GM10248 (cell line): ENCODE measurements at regions not wholly inside any gene's neighbourhood (a gene's known extent, or its start where the extent isn't known, plus 50 kb on each side); places are given as distances from the start of the nearest gene placed in this dataset.

ENCODE experiments used
- CTCF ChIA-PET: fragments of 300-600 bp; sonication (Branson Sonifier 250); formaldehyde crosslinking; extraction: SDS; loops from one replicate; lab custom pipeline; 2021; ENCODE audit warnings: antibody characterized with exemption; lab: Yijun Ruan, JAX
- POLR2A ChIA-PET: fragments of 350-650 bp; sonication (Branson Sonifier 250); formaldehyde crosslinking; extraction: SDS; loops from one replicate; lab custom pipeline; 2020; ENCODE audit warnings: antibody characterized with exemption; lab: Yijun Ruan, JAX
- DNase-seq: peaks from one replicate; pipeline ENCODE4 v3.0.0; 2012; ENCODE audit errors: extremely low spot score
- TF ChIP-seq, protein P1 (sequence below): IDR thresholded peaks from 2 replicates; pipeline ENCODE4 v1.5.1; 2012; ENCODE audit warnings: mild to moderate bottlenecking, low read depth; ENCODE audit errors: extremely low read depth, missing control alignments, control extremely low read depth

GRCh38 chr2:78407960-78408794 lies 617.3 kb upstream of the REG3G start:
- ChIA-PET CTCF (interaction anchor here (0.9 kb wide), 1 partner anchor 12 kb away, joined by 3 read pairs; no protein-coding TSS in a partner anchor), POLR2A (no interaction called here)
- DNase-seq: no peak
- TF ChIP-seq, protein P1, sequence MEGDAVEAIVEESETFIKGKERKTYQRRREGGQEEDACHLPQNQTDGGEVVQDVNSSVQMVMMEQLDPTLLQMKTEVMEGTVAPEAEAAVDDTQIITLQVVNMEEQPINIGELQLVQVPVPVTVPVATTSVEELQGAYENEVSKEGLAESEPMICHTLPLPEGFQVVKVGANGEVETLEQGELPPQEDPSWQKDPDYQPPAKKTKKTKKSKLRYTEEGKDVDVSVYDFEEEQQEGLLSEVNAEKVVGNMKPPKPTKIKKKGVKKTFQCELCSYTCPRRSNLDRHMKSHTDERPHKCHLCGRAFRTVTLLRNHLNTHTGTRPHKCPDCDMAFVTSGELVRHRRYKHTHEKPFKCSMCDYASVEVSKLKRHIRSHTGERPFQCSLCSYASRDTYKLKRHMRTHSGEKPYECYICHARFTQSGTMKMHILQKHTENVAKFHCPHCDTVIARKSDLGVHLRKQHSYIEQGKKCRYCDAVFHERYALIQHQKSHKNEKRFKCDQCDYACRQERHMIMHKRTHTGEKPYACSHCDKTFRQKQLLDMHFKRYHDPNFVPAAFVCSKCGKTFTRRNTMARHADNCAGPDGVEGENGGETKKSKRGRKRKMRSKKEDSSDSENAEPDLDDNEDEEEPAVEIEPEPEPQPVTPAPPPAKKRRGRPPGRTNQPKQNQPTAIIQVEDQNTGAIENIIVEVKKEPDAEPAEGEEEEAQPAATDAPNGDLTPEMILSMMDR: no peak

GRCh38 chr2:78408795-78409118 lies 616.7 kb upstream of the REG3G start:
- CTCF ChIA-PET: interaction anchor here (0.9 kb wide), 1 partner anchor 11 kb away, joined by 3 read pairs; no protein-coding TSS in a partner anchor
- TF ChIP-seq, protein P1: no peak
- POLR2A ChIA-PET: no interaction called here
- no peak for DNase-seq

- ChIA-PET CTCF (no interaction called here), POLR2A (no interaction called here)
- TF ChIP-seq, protein P1: no peak
- no peak for DNase-seq
Measured at GRCh38 chr2:78411303-78411702, 614.2 kb upstream of the REG3G start.

DNA sequence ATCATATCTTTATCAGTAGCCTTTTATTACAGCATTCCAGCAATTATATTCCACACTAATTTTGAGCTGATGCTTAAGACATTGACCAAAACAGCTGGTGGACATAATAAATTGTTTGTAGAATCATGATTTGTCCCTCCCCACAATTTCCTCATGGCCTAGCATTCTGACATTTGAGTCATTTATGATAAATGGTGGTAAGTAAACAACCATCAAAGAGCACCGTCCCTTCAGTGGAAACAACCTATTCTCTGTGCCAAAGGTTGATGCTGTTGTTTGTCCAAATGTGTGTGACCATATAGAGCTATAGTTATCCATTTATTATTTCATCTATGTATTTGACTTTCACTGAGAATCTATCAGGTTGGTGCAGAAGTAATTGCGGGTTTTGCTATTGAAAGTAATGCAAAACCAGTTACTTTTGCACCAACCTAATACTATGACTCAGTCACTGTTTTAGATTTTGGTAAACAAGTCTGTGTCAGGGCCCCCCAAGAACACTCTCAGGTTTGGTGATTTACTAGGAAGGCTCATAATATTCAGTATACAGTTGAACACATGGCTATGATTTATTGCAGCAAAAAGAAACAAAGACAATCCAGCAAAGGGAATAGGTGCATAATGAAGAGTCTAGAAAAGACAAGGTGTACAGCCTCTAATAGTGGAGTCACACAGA lies 608.7 kb upstream of the REG3G start:
- no peak for DNase-seq
- TF ChIP-seq, protein P1: no peak

DNA sequence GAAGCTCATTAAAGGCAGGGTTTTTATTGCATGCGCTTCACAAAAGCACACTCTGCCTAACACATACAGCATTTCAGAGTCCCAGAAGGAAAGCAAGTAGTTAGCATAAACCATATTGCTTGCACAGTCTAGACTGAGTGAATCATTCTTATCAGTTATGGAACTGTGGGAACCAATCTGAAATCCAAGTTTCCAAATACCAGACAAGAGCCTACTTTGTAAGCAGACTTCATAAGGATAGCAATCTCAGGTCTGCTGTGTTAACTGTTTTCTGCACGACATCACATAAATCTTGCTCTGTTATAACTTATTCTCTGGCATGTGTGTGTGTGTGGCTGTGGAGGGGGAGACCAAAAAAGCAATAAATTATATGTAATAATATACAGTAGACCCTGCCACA lies 608.1 kb upstream of the REG3G start:
- no peak for DNase-seq
- TF ChIP-seq, protein P1: no peak
- CTCF ChIA-PET: interaction anchor here (1.4 kb wide), 1 partner anchor 12 kb away, joined by 4 read pairs; no protein-coding TSS in a partner anchor
- POLR2A ChIA-PET: no interaction called here

More for the DNA sequence above, 608.7 kb upstream of the REG3G start:
- ChIA-PET POLR2A (no interaction called here), CTCF (interaction anchor here (1.4 kb wide), 1 partner anchor 12 kb away, joined by 4 read pairs; no protein-coding TSS in a partner anchor)

GRCh38 chr2:78418021-78418420 lies 607.5 kb upstream of the REG3G start:
- no peak for DNase-seq
- TF ChIP-seq, protein P1: no peak
- ChIA-PET POLR2A (no interaction called here), CTCF (interaction anchor here (1.5 kb wide), 1 partner anchor 14 kb away, joined by 3 read pairs; no protein-coding TSS in a partner anchor)
